Fibroblast of lung (primary cell): ENCODE measurements at regions not wholly inside any gene's neighbourhood (a gene's known extent, or its start where the extent isn't known, plus 50 kb on each side); places are given as distances from the start of the nearest gene placed in this dataset.

ENCODE experiments used
- EZH2 ChIP-seq: IDR thresholded peaks from 2 replicates; pipeline ENCODE4 v1.5.1; 2012; ENCODE audit warnings: low read length, control low read depth, mild to moderate bottlenecking; ENCODE audit errors: missing control alignments
- TF ChIP-seq, protein P1 (sequence below), 2 donors: IDR thresholded peaks in 1 of 2; conservative IDR thresholded peaks in 1 of 2; 1 replicate in 1 of 2; 2 replicates in 1 of 2; pipeline ENCODE4 v1.5.1; 2011 to 2012; ENCODE audit warnings: low read length in 2 of 2, control low read depth in 1 of 2, inconsistent platforms in 1 of 2, low read depth in 1 of 2, mild to moderate bottlenecking in 1 of 2

DNA sequence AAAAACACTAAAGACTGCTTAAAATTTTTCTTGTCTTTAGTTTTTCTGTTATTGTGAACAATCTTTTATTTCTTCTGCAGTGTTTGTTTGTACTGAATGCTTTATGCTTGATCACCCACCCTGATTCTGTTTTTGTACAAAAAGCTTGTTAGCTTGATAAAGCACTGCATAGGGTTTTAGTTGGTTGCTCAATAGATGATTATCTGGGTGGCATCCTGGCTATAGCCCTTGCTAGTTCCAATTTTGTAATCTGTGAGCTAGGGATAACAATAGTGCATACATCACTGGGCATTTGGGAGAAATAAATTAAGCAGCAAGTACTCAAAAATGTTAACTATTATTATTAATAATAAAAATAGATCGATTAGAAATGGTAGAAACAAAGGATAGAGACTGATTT, 102.3 kb downstream of the ZPLD1 start:
- TF ChIP-seq, protein P1, sequence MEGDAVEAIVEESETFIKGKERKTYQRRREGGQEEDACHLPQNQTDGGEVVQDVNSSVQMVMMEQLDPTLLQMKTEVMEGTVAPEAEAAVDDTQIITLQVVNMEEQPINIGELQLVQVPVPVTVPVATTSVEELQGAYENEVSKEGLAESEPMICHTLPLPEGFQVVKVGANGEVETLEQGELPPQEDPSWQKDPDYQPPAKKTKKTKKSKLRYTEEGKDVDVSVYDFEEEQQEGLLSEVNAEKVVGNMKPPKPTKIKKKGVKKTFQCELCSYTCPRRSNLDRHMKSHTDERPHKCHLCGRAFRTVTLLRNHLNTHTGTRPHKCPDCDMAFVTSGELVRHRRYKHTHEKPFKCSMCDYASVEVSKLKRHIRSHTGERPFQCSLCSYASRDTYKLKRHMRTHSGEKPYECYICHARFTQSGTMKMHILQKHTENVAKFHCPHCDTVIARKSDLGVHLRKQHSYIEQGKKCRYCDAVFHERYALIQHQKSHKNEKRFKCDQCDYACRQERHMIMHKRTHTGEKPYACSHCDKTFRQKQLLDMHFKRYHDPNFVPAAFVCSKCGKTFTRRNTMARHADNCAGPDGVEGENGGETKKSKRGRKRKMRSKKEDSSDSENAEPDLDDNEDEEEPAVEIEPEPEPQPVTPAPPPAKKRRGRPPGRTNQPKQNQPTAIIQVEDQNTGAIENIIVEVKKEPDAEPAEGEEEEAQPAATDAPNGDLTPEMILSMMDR (conservative IDR thresholded peaks at IDR 0.05 in 1 of 2, IDR thresholded peaks at IDR 0.05 in 1 of 2; ENCODE audit: low read depth in 1 of 2, low read length in 2 of 2) = no peak
- no peak for TF ChIP-seq EZH2
